Adrenal gland (tissue), 5 donors: ENCODE measurements at regions not wholly inside any gene's neighbourhood (a gene's known extent, or its start where the extent isn't known, plus 50 kb on each side); places are given as distances from the start of the nearest gene placed in this dataset.

ENCODE experiments used
- POLR2A ChIP-seq, 2 donors: fragments of 450-650 bp; IDR thresholded peaks; one replicate each; pipeline ENCODE4 v1.6.1; 2017; ENCODE audit warnings: antibody characterized with exemption in 2 of 2, mild to moderate bottlenecking in 2 of 2, moderate library complexity in 1 of 2
- TF ChIP-seq, protein P1 (sequence below), 6 experiments: fragments of 450-650 bp in 4 of 6; fragments of 200-600 bp in 2 of 6; sonication (generic) in 1 of 6; IDR thresholded peaks; 1 replicate in 5 of 6; 2 replicates in 1 of 6; pipeline versions ENCODE4 v1.5.1 to v1.8.0; 2016 to 2021; ENCODE audit warnings: antibody characterized with exemption in 6 of 6, mild to moderate bottlenecking in 2 of 6, moderate library complexity in 1 of 6
- donor health status: DM: no; HTN: no; CAD: no.

DNA sequence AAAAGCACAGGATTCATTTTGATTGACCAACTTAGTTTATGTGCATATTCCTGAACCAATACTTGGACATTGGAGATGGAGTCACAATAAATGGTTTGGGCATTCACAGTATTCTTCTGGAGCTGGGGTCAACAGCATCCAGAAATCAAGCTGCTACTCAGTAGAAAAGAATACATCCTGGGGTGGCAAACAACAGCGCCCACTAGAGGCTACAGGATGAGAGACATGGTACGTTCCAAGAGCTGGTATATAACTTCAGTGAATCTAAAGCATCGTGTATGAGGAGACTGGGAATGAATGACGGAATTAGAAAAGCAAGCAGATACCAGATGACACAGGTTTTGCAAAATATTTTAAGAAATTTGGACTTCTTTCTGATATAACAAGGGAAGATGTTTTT lies 142.9 kb upstream of the FIGN start:
- TF ChIP-seq, protein P1, sequence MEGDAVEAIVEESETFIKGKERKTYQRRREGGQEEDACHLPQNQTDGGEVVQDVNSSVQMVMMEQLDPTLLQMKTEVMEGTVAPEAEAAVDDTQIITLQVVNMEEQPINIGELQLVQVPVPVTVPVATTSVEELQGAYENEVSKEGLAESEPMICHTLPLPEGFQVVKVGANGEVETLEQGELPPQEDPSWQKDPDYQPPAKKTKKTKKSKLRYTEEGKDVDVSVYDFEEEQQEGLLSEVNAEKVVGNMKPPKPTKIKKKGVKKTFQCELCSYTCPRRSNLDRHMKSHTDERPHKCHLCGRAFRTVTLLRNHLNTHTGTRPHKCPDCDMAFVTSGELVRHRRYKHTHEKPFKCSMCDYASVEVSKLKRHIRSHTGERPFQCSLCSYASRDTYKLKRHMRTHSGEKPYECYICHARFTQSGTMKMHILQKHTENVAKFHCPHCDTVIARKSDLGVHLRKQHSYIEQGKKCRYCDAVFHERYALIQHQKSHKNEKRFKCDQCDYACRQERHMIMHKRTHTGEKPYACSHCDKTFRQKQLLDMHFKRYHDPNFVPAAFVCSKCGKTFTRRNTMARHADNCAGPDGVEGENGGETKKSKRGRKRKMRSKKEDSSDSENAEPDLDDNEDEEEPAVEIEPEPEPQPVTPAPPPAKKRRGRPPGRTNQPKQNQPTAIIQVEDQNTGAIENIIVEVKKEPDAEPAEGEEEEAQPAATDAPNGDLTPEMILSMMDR (IDR thresholded peaks at IDR 0.05): peak; percentile 17 to 46 (median 42)
- TF ChIP-seq POLR2A (IDR thresholded peaks at IDR 0.05): no peak
